ENCODE measurements at regions not wholly inside any gene's neighbourhood (a gene's known extent, or its start where the extent isn't known, plus 50 kb on each side); places are given as distances from the start of the nearest gene placed in this dataset.
"Not testable (repeated sequence)": the region's sequence is repeated elsewhere in the genome, so short reads cannot be mapped to it uniquely, and the experiment has no call there.

DNA sequence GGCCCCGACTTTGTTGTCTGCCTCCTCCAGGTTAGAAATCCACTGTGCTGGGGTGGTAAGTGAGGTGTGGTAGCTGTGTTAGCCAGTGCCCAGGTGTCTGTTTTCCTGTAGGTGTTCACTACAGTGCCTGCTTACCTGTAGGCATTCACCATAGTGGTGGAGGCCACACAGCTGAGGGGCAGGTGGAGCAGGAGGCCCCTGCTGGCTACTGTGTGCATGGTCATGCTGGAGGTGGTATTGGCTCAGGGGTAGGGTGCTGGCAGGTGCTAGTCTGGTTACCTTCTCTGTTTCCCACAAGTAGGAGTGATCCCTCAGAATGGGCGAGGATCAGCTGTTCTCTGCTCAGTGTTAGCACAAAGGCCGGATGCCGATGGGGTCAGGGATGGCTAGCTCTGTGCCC lies 217.3 kb downstream of the SYT10 start:
- in situ Hi-C loops (cut with MboI; ENCODE audit: low pct_unique_long_range_greater_than_20kb, low sequenced_read_pairs) = no loop called here

DNA sequence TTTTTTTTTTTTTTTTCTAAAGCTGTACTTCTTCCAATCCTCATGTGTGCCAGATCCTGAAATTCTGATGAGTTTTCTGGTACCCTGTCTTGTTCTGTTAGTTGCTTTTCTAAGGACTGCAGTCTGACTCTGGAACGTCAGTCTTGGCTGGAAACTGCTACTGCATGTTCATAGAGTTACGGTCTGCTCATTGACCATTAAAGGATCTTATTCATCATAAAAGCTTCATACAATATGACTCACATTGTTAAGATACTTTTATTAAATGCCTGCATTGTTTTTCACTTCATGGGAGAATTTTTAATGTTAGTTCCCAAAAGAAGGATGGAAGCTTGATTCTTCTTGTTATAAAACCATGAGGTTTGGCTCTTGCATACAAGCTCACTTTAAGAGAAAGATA lies 233.6 kb downstream of the SYT10 start:
- DNase-seq = no peak
- in situ Hi-C loops (cut with MboI; ENCODE audit: low pct_unique_long_range_greater_than_20kb, low sequenced_read_pairs) = no loop called here

More for the DNA sequence above, 217.3 kb downstream of the SYT10 start:
- no peak for DNase-seq

DNA sequence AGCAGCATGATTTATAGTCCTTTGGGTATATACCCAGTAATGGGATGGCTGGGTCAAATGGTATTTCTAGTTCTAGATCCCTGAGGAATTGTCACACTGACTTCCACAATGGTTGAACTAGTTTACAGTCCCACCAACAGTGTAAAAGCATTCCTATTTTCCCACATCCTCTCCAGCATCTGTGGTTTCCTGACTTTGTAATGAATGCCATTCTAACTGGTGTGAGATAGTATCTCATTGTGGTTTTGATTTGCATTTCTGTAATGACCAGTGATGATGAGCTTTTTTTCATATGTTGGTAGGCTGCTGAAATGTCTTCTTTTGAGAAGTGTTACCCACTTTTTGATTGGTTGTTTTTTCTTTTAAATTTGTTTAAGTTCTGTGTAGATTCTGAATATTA lies 245.2 kb downstream of the SYT10 start:
- in situ Hi-C loops (cut with MboI; ENCODE audit: low pct_unique_long_range_greater_than_20kb, low sequenced_read_pairs); DNase-seq: not testable (repeated sequence)

DNA sequence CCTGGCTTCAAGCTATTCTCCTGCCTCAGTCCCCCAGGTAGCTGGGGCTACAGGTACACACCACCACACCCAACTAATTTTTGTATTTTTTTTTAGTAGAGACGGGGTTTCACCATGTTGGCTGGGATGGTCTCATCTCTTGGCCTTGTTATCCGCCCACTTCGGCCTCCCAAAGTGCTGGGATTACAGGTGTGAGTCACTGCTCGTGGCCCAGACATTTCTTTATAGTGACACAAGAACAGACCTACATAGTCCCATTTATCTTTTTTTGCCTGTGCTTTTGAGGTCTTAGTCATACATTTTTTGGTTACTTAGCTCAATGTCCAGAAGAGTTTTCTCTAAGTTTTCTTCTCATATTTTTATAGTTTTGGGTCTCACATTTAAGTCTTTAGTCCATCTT lies 247.4 kb downstream of the SYT10 start:
- in situ Hi-C loops (cut with MboI; ENCODE audit: low pct_unique_long_range_greater_than_20kb, low sequenced_read_pairs) = no loop called here
- no peak for DNase-seq

DNA sequence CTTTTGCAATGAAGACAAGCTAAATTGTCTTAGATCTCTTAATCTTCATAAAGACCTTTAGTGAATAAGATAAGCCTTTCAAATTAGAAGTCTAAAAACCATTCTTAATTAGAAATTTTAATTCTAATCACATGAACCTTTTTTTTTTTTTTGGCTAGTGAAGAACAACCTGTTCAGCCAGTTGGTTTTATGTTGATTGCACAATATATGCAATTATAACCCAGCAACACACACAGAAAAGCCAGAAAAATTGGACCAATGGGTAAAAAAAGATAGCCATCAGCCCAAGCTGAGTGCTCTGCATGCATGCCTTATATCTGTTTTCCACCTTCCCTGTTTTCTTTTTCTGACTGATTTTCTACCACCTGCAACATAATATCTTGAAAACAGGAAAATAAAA lies 252.2 kb downstream of the SYT10 start:
- in situ Hi-C loops (cut with MboI; ENCODE audit: low pct_unique_long_range_greater_than_20kb, low sequenced_read_pairs) = no loop called here
- no peak for DNase-seq

DNA sequence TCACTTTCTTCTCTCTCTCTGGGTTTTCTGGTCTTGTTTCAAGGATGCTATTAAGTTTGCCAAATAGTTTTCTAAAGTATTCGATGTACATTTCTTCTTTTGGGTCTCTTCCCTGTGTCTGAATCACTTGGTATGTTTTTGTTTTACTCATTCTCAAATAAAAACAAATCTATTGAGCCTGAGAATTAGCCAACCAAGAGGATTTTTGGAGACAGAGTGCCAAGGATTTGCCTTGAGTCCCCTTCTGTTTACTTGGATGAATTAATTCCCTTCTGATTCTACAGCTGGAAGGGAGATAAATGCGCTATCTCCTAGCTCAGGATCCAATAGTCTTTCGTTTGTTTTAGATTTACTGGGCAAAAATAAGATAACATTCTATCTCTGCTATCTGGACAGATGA lies 255.5 kb downstream of the SYT10 start:
- in situ Hi-C loops (cut with MboI; ENCODE audit: low pct_unique_long_range_greater_than_20kb, low sequenced_read_pairs) = no loop called here

DNA sequence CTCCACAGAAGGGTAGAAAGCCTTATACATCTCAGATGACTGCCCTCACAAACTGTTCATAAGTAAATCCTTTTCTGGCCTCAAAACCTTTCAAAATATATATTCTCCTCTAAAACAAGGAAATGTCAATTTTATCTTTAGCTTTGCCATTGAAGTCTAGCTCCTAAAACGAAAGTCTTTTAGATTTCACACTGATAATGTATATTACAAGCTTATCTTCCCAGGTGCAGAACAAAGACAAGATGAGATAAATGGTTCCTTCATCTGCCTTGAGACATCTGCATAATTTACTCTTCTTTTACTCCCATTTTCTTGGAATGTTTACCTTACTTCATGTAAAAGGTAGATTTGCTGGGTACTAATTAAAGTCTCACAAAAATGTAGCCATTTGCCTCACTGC lies 257.1 kb downstream of the SYT10 start:
- DNase-seq = no peak
- in situ Hi-C loops (cut with MboI; ENCODE audit: low pct_unique_long_range_greater_than_20kb, low sequenced_read_pairs) = no loop called here

More for the DNA sequence above, 255.5 kb downstream of the SYT10 start:
- DNase-seq = no peak

DNA sequence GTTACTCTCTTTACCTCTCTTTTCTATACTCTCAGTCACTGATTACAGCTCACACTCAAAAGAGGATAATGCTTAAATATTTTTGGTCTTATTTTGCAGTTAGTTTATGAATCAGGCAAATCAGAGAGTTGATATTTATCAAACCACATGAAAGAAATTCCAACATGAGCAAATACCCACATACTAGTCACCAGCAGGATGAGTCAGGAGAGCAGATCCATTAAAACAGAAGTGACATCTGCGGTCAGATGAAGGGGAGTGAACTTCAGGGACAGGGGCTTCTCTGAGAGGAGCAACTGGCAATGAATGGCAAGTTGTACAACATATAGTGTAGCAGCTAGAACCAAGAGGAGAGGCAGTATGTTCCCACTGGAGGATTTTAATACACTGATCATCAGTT lies 258.7 kb downstream of the SYT10 start:
- no peak for DNase-seq
- in situ Hi-C loops (cut with MboI; ENCODE audit: low pct_unique_long_range_greater_than_20kb, low sequenced_read_pairs) = no loop called here

DNA sequence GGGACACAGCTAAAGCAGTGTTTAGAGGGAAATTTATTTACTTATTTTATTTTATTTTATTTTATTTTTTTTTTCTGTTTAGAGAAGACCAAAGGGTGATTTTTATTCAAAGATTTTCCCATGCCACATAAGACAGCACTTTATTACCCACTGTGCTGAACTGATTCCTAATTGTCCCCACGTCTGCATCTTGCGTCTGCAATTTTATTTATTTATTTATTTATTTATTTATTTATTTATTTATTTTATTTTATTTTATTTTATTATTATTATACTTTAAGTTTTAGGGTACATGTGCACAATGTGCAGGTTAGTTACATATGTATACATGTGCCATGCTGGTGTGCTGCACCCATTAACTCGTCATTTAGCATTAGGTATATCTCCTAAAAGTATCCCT lies 269.7 kb upstream of the PKP2 start:
- in situ Hi-C loops (cut with MboI; ENCODE audit: low pct_unique_long_range_greater_than_20kb, low sequenced_read_pairs); DNase-seq: not testable (repeated sequence)

DNA sequence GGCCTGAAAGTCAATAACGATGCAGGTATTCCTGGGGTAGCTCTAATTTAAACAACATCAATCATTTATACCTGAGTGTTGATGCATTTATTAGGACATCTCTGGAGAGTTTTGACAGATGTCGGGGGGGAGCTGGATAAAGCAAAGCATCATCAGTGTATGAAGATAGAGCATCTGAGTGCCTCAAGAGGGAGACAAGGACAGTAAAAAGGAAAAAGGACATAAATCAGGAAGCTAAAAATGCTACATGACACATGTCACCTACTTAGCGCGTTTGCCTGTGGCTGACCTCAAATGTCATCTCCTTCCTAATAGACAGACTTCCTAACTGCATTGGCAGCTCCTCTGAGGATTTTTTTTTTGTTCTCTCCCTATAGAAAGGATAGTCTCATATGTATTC lies 259.5 kb upstream of the PKP2 start:
- no peak for DNase-seq
- in situ Hi-C loops (cut with MboI; ENCODE audit: low pct_unique_long_range_greater_than_20kb, low sequenced_read_pairs) = no loop called here

DNA sequence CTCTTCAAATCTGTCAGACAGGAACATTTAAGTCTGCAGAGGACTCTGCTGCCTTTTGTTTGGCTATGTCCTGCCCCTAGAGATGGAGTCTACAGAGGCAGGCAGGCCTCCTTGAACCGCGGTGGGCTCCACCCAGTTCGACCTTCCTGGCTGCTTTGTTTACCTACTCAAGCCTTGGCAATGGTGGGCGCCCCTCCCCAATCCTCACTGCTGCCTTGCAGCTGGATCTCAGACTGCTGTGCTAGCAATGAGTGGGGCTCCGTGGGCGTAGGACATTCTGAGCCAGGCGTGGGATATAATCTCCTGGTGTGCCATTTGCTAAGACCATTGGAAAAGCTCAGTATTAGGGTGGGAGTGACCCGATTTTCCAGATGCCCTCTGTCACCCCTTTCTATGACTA lies 250.7 kb upstream of the PKP2 start:
- in situ Hi-C loops (cut with MboI; ENCODE audit: low pct_unique_long_range_greater_than_20kb, low sequenced_read_pairs); DNase-seq: not testable (repeated sequence)

DNA sequence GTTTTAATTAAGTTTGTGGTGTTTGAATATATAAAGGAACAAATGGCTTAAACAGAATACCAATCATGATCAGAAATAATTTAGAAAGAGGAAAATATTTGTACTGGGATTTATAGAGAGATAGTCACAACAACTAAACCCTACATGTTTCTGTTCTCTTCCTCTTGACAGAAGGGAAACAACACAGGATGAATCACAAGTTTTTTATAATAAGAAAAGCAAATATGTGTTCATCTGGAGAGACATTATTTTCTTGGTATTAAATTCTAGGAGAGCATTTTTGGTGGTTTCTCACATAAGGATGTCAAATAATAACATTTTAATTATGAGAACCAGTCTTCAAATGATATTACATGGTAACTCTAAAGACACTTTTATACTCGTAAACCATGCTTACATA lies 232.9 kb upstream of the PKP2 start:
- in situ Hi-C loops (cut with MboI; ENCODE audit: low pct_unique_long_range_greater_than_20kb, low sequenced_read_pairs) = no loop called here
- DNase-seq = no peak

DNA sequence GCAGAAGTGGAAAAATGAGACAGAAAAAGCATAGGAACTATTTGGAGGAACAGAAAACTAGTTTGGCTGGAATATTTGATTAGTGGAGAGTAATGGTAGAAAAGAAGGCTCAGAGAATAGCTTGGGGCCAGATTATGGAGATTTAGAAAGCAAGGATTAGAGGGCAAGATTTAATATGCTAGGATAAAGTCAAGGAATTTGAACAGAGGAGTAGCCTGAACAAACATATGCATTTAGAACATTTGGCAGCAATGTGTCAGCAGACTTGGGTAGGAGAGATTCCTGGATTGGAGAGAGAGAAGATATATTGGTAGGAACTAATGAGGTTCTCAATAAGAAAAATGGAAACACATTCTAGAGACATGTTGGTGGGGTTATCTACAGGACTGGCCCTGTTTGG lies 229.2 kb upstream of the PKP2 start:
- in situ Hi-C loops (cut with MboI; ENCODE audit: low pct_unique_long_range_greater_than_20kb, low sequenced_read_pairs) = no loop called here
- no peak for DNase-seq

DNA sequence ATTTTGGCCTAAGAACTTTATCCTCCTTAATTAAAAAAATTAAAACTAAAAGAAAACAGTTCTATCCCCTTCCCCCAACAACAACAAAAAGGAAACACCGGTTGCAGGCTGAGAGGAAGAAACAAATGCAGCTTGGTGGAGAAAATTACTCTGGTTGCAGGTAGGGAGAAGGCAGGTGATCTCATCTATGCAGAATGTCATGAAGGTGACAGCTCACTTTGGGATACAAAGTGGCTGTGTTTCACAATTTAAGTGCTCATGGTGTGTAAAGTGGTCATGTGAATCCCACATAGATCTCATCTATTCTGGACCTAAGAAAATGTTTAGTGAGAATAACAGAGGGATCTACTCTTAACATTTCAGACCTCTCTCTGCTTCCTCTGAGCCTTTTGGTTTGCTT lies 219.7 kb upstream of the PKP2 start:
- in situ Hi-C loops (cut with MboI; ENCODE audit: low pct_unique_long_range_greater_than_20kb, low sequenced_read_pairs) = no loop called here

DNA sequence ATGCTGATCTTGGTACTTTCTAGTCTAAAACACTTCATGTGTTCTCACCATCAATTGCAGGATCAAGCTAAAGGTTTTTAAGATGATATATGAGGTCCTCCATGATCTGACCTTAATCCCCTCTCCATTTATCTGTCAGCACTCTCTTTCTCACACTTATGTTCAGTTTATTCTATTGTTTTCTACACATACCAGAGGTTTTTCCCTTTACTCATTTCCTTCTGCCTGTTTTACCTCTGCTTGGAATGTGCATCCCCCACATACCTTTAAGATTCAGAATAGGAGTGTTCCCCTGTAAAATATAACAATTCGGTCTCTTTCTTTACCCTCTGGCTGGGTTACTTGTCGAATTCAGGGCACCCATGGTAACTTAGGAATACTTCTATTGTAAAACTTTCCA lies 219.1 kb upstream of the PKP2 start:
- in situ Hi-C loops (cut with MboI; ENCODE audit: low pct_unique_long_range_greater_than_20kb, low sequenced_read_pairs) = no loop called here

More for the DNA sequence above, 219.7 kb upstream of the PKP2 start:
- no peak for DNase-seq

DNA sequence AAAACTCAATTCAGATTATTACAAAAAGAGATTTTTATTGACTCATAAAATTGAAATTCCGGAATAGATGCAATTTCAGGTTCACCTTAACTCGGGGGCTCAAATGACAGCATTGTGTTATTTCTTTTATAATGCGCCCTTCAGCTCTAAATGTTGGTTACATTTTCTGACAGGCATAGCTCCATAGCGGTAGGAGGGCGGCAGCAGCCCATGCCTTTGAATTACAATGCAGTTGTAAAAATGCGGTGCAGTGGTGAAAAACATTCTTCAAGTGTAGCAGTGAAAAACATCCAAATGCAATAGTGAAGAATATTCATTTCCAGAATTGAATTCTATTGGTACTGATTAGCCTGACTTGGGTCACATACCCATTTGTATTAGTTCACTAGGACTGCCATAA lies 215.3 kb upstream of the PKP2 start:
- no peak for DNase-seq
- in situ Hi-C loops (cut with MboI; ENCODE audit: low pct_unique_long_range_greater_than_20kb, low sequenced_read_pairs) = no loop called here

More for the DNA sequence above, 219.1 kb upstream of the PKP2 start:
- DNase-seq = no peak

DNA sequence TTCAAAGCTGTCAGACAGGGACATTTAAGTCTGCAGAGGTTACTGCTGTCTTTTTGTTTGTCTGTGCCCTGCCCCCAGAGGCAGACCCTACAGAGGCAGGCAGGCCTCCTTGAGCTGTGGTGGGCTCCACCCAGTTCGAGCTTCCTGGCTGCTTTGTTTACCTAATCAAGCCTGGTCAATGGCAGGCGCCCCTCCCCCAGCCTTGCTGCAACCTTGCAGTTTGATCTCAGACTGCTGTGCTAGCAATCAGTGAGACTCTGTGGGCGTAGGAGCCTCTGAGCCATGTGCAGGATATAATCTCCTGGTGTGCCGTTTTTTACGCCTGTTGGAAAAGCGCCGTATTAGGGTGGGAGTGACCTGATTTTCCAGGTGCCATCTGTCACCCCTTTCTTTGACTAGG lies 211.2 kb upstream of the PKP2 start:
- in situ Hi-C loops (cut with MboI; ENCODE audit: low pct_unique_long_range_greater_than_20kb, low sequenced_read_pairs); DNase-seq: not testable (repeated sequence)

DNA sequence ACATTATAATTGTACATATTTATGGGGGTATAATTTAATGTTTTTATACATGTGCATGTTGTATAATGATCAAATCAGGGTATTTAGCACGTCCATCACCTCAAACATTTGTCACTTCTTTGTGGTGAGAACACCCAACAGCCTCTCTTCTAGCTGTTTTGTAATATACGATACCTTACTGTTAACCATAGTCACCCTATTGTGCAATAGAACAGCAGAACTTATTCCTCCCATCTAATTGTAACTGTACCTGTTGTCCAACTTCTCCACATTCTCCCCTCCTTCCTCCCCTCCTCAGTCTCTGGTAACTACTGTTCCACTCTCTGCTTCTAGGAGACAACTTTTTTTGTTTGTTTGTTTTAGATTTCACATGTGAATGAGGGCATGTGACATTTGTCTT lies 197.0 kb upstream of the PKP2 start:
- no peak for DNase-seq
- in situ Hi-C loops (cut with MboI; ENCODE audit: low pct_unique_long_range_greater_than_20kb, low sequenced_read_pairs) = no loop called here

DNA sequence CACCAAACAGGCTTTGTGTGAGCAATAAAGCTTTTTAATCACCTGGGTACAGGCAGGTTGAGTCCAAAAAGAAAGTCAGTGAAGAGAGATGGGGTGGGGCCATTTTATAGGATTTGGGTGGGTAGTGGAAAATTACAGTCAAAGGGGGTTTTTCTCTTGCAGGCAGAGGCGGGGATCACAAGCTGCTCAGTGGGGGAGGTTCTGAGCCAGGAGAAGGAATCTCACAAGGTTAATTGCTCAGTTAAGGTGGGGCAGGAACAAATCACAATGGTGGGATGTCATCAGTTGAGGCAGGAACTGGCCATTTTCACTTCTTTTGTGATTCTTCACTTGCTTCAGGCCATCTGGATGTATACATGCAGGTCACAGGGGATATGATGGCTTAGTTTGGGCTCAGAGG lies 191.3 kb upstream of the PKP2 start:
- in situ Hi-C loops (cut with MboI; ENCODE audit: low pct_unique_long_range_greater_than_20kb, low sequenced_read_pairs) = not testable (repeated sequence)

DNA sequence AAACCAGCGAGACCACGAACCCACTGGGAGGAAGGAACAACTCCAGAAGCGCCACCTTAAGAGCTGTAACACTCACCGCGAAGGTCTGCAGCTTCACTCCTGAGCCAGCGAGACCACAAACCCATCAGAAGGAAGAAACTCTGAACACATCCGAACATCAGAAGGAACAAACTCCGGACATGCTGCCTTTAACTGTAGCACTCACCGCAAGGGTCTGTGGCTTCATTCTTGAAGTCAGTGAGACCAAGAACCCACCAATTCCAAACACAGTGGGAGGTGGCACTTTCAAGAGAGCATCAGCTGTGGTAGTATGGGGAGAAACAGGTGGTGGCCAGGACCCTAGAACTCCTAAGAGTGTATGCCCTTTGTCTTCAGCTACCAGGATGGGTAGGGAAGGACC lies 179.8 kb upstream of the PKP2 start:
- DNase-seq; in situ Hi-C loops (cut with MboI; ENCODE audit: low pct_unique_long_range_greater_than_20kb, low sequenced_read_pairs): not testable (repeated sequence)

More for the DNA sequence above, 191.3 kb upstream of the PKP2 start:
- not testable (repeated sequence) for DNase-seq

DNA sequence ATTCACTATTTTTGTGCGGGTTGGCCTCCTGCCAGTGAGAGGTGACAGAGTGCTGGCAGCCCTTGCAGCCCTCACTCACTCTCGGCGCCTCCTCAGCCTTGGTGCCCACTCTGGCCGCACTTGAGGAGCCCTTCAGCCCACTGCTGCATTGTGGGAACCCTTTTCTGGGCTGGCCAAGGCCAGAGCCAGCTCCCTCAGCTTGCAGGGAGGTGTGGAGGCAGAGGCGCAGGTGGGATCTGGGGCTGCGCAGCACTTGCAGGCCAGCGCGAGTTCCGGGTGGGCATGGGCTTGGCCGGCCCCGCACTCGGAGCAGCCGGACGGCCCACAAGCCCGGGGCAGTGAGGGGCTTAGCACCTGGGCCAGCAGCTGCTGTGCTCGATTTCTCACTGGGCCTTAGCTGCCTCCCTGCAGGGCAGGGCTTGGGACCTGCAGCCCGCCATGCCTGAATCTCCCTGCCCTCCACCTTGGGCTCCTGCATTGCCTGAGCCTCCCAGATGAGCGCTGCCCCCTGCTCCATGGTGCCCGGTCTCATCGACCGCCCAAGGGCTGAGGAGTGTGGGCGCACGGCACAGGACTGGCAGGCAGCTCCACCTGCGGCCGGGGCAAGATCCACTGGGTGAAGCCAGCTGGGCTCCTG lies 178.7 kb upstream of the PKP2 start:
- DNase-seq; in situ Hi-C loops (cut with MboI; ENCODE audit: low pct_unique_long_range_greater_than_20kb, low sequenced_read_pairs): not testable (repeated sequence)

Measured in KBM-7 (cell line).